ENCODE measurements at regions not wholly inside any gene's neighbourhood (a gene's known extent, or its start where the extent isn't known, plus 50 kb on each side); places are given as distances from the start of the nearest gene placed in this dataset.

DNA sequence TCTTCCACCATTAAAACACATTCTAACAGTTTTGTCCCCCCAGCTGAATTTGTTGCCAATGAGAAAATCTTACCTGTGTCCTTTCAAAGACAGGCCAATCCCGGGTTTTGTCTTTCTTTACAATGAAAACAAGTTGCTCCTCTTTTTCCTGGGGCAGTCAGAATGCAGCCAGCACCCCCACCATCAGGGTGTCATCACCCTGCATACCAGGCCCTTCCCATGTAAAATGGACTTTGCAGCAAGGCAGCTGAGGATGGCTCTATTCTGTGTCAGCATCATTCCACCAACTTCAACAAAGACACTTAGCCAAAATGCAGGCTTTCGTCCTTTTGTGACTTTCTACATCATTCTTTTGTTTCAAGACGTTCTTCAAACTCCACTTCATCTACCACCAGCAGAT, 490.9 kb downstream of the OCA2 start:
- DNase-seq: no peak

DNA sequence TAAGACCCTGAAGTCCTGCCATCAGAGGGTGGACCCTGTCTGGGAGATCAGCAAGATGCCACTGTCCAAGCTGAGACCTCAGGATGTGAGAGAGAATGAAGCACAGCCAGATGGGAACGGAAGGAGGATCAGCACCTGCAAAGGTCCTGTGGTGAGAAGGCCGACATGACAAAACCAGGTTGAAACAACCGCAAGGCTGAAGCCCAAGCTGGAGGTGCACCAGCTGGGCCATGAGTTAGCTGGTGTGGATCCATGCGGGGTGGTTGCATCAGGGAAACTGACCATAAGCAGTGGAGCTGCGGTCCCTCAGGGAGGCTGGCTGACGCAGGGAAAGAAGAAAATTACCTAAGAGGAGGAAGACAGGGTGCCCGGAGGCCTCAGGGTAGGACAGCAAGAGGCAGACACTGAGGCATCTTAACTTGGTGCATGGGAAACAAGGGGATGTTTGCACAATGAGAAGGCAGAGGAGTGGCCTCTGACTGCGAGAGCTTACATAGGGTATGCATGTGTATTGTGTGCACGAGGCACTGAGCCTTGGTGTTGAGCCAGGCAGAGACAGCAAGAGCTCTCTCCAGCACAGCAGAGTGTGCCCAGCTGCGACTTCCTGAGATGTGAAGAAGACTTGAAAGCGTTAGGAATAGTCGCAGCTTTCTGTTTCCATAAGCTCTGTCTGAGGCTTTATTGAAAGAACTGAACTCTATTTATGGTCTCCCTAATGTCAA, 497.7 kb downstream of the OCA2 start:
- DNase-seq: no peak

GRCh38 chr15:27599034-27599433, 500.1 kb downstream of the OCA2 start:
- no peak for DNase-seq

- no peak for DNase-seq
These were observed 500.7 kb downstream of the OCA2 start for GRCh38 chr15:27598251-27599009.

DNA sequence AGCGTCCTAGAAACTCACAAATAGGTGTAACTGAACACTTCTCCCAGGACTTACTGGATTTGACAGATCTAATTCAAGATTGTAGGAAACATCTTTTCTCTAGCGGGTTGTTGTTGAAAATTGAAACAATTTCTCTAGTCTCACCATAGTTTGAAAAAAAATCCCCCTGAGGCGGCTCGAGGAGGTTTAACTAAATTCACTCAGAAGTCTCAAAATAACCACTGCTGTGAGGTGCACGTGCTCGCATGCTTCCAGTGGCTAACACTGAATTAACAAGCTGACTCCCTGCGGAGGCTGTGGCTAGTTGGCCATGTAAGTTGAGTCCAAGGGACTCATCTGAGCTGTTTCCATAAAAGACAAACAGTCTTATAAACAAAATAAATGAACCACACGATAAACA, 503.9 kb downstream of the OCA2 start:
- no peak for DNase-seq

- no peak for DNase-seq
These were observed 506.9 kb downstream of the OCA2 start for GRCh38 chr15:27592036-27592760.

Data from right hindlimb (tissue), 1 donor.